Iris pigment epithelial cell (primary cell): ENCODE measurements at regions not wholly inside any gene's neighbourhood (a gene's known extent, or its start where the extent isn't known, plus 50 kb on each side); places are given as distances from the start of the nearest gene placed in this dataset.
"Not testable (repeated sequence)": the region's sequence is repeated elsewhere in the genome, so short reads cannot be mapped to it uniquely, and the experiment has no call there.

ENCODE experiments used
- DNase-seq: peaks from one replicate; pipeline ENCODE4 v3.0.0-alpha.2; 2011; ENCODE audit warnings: low read depth

GRCh38 chrX:20715176-20715575 is 448.5 kb upstream of the RPS6KA3 start:
- no peak for DNase-seq

- DNase-seq: no peak
Measured at GRCh38 chrX:20712811-20713210, 446.1 kb upstream of the RPS6KA3 start.

GRCh38 chrX:20711366-20711765 is 444.7 kb upstream of the RPS6KA3 start:
- no peak for DNase-seq

GRCh38 chrX:20693078-20693477 is 426.4 kb upstream of the RPS6KA3 start:
- DNase-seq: no peak

- no peak for DNase-seq
Measured at GRCh38 chrX:20686256-20686655, 419.5 kb upstream of the RPS6KA3 start.

- no peak for DNase-seq
Measured at GRCh38 chrX:20685652-20686051, 418.9 kb upstream of the RPS6KA3 start.

GRCh38 chrX:20681683-20682082 is 415.0 kb upstream of the RPS6KA3 start:
- no peak for DNase-seq

GRCh38 chrX:20680998-20681397 is 414.3 kb upstream of the RPS6KA3 start:
- no peak for DNase-seq

GRCh38 chrX:20672476-20672875 is 405.8 kb upstream of the RPS6KA3 start:
- DNase-seq: no peak

- not testable (repeated sequence) for DNase-seq
Measured at GRCh38 chrX:20671746-20672145, 405.0 kb upstream of the RPS6KA3 start.

GRCh38 chrX:20670611-20671010 is 403.9 kb upstream of the RPS6KA3 start:
- DNase-seq: no peak

GRCh38 chrX:20668550-20668949 is 401.8 kb upstream of the RPS6KA3 start:
- DNase-seq: no peak

- no peak for DNase-seq
Measured at GRCh38 chrX:20666331-20666730, 399.6 kb upstream of the RPS6KA3 start.

GRCh38 chrX:20665481-20665880 is 398.8 kb upstream of the RPS6KA3 start:
- DNase-seq: no peak

GRCh38 chrX:20664774-20665173 is 398.1 kb upstream of the RPS6KA3 start:
- no peak for DNase-seq

GRCh38 chrX:20664131-20664530 is 397.4 kb upstream of the RPS6KA3 start:
- DNase-seq: no peak

GRCh38 chrX:20663336-20663735 is 396.6 kb upstream of the RPS6KA3 start:
- DNase-seq: no peak

GRCh38 chrX:20656721-20657120 is 390.0 kb upstream of the RPS6KA3 start:
- DNase-seq: no peak

GRCh38 chrX:20654596-20655106 is 387.9 kb upstream of the RPS6KA3 start:
- no peak for DNase-seq

- no peak for DNase-seq
Measured at GRCh38 chrX:20653070-20653469, 386.4 kb upstream of the RPS6KA3 start.

- DNase-seq: no peak
Measured at GRCh38 chrX:20641954-20642353, 375.2 kb upstream of the RPS6KA3 start.

- DNase-seq: no peak
Measured at GRCh38 chrX:20639115-20639514, 372.4 kb upstream of the RPS6KA3 start.

GRCh38 chrX:20637351-20637750 is 370.6 kb upstream of the RPS6KA3 start:
- no peak for DNase-seq

- no peak for DNase-seq
Measured at GRCh38 chrX:20633451-20633850, 366.7 kb upstream of the RPS6KA3 start.

- no peak for DNase-seq
Measured at GRCh38 chrX:20623448-20623847, 356.7 kb upstream of the RPS6KA3 start.
